Suppressor macrophage treated with lipopolysaccharide for 4 hours (primary cell): ENCODE measurements at regions not wholly inside any gene's neighbourhood (a gene's known extent, or its start where the extent isn't known, plus 50 kb on each side); places are given as distances from the start of the nearest gene placed in this dataset.

Experiments
- DNase-seq: peaks from one replicate; pipeline ENCODE4 v3.0.0-alpha.2; 2020

DNA sequence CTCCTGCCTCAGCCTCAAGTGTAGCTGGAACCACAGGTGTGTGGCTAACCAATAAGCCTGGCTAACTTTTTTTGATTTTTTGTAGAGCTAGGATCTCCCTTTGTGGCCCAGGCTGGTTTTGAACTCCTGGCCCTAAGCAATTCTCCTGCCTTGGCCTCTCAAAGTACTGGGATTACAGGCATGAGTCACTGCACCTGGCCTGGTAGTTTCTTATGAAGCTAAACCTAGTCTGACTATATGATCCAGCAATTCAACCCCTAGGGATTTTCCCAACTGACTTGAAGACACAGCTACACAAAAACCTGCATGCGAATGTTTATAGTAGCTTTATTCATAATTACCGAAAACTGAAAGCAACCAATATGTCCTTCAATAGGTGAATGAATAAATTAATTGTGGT is 176.2 kb upstream of the IRX3 start:
- DNase-seq: no peak

DNA sequence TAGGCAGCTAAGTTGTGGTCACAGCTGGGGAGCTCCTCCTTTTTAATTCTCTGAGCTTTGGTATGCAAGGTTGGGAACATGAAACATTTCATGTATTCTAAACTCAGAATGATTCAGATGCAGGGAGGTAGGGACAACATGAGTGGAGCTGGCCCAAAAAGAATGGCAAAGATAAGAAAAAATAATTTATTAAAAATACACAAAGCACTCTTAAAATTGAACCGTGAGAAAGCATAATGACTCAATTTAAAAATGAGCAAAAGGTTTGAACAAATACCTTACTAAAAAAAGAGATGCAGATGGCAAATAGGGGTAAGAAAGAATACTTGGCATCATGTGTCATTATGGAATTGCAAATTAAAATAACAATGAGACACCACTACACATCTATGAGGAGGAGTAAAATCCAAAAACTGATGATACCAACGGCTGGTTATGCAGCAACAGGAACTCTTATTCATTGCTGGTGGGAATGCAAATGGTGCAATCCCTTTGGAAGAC is 175.6 kb upstream of the IRX3 start:
- no peak for DNase-seq

DNA sequence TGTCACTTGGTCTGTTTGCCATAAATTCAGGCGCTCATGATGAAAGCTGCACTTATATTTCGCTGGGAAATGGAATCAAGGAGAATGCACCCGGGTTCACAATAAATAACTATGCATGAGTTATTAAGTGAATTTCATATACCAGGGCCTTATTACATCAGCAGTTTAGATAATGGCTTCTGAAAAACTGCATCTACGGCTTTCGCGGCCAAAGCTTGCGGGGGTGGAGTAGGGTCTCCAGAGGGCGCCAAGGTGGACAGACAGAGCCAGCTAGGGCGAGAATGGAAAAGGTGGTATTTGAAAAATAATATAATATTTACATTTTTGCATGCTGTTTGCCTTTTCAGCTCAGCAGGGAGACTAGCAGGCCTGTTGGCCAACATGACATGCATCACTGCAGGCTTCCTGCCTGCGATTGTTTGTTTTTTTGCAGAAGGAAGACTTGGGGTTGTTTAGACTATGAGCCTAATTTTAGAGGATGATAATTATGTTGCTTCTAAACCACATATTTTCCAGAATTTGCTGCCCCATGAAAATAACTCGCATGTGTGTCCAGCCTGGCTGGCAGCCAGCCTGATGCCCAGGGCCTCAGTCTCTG is 173.8 kb upstream of the IRX3 start:
- DNase-seq: no peak

DNA sequence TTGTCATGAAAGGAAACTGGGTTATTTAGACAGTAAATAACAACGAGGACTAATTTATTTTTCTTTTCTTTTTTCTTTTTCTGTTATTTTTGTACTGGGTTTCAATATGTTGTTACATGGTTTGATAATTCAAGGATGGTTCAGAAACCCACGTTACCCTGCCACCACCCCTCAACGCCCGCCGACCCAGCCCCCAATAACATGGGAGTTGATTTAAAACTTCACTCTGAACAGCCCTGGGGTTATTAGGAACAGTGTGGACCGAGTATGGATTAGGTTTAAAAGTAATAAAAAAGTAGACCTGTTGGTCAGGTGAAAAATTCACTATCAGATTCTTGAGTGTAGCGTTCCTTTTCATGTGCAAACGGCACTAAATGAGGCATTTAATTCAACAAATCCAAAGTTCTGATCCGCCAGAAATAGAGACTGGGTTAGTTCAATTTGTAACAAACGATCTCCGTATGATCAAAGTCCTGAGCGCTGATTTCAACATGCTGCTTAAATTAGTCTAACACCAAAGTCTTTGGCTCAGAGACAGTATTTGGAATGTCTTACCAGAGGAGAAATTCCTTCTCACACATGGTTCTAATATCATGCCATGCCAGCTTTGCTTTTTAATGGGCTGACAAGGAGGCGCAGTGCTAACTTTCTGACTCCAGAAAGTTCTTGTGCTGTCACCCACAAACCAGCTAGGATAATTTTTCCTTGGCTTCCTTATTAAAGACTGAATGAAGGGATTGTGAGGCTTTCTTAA is 173.1 kb upstream of the IRX3 start:
- no peak for DNase-seq

DNA sequence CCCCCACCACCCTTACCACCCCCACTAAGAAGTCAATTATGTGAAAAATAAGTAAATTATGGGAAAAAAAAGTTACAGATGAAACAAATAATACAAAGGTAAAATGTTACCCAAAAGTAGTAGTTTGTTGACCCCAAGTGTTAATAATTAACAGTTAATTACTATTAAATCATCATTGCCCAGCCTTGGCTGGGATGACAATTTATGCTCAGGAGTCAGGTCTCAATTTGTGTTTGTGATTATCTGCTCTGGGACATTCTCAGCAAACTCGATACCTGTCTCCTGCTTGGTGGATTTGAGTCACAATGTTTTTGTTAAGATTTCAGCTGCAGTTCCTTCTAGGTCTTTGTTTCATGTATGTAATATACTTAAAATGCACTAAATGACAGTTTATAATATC is 172.3 kb upstream of the IRX3 start:
- no peak for DNase-seq

DNA sequence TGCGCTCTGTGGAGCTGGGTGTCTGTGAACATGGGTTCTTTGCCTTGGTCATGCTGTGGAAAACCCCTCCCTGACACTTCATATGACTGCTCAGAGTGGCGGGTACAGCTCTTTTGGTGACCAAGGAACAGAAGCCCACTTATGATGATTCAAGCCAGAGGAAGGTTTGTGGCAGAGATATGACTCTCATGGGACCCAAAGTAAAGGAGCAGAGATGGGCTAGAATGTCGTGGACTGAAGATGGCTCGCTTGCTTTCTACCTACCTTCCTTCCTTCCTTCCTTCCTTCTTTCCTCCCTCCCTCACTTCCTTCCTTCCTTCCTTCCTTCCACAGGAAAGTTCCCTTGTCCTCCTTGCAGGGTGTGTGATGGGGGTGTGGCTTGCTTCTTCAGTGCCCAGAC is 169.7 kb upstream of the IRX3 start:
- DNase-seq: no peak

DNA sequence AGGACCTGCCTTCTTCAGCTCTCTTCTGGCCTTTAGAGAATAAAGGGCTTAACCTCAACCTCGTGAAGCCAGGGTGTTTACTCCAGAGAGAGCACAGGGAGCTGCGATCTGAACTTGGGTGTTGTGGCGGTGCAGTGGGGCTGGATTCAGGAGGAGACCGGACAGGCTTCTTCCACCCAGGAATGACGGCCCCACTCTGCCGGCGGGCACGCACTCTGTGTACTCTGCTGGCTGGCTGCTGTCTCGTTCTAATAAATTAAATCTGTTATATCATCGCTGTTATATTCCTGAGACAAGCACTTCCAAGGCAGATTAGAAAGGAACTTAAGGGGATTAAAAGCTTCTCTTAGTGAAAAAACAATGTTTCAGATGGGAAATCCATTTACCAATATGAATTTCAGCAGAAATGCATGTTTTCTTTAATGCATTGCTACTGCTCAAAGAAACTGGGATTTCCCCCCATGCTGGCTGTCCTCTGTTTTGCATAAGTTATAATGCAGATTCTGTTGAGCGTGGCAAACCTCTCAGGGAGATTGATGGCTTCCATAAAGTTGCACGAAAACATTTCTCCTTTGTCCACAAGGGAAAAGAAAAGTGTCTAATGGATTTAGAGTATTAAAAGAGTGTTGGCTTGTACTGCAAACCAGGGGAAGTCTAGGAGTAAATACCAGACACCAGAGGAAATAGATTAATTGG is 168.6 kb upstream of the IRX3 start:
- DNase-seq: no peak

DNA sequence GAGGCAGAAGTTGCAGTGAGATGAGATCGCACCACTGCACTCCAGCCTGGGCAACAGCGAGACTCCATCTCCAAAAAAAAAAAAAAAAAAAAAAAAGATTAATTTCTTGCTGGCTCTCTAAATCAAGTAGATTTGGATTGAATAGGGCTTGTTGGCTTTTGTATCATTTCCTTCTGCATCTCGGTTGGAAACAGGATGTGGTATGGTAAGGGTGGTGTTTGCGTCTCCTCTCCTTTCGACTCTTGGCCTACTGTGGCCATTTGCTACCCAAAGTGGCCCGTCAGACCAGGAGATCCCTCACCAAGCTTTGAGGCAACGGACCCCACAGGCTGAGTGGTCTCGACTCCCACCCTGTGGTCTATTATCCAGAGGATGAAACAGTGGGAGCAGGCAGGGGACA is 168.0 kb upstream of the IRX3 start:
- no peak for DNase-seq

DNA sequence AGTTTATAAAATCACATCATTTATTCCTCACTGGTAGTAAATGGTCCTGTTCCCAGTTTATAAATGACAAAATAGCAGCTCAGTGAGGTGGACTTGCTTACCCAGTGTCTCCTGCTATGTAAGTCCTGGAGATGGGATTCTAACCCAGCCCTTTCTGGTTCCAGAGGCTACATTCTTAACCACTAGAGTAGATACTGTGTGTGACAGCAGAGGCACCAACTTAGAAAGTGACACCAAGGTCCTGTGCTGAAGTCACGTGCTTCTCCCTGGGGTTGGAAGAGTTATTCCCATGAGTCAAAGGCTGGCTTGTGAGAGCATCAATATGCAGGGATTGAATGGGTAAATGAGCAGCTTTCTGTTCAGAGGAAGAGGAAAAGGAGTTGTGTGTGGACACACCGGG is 167.3 kb upstream of the IRX3 start:
- no peak for DNase-seq

DNA sequence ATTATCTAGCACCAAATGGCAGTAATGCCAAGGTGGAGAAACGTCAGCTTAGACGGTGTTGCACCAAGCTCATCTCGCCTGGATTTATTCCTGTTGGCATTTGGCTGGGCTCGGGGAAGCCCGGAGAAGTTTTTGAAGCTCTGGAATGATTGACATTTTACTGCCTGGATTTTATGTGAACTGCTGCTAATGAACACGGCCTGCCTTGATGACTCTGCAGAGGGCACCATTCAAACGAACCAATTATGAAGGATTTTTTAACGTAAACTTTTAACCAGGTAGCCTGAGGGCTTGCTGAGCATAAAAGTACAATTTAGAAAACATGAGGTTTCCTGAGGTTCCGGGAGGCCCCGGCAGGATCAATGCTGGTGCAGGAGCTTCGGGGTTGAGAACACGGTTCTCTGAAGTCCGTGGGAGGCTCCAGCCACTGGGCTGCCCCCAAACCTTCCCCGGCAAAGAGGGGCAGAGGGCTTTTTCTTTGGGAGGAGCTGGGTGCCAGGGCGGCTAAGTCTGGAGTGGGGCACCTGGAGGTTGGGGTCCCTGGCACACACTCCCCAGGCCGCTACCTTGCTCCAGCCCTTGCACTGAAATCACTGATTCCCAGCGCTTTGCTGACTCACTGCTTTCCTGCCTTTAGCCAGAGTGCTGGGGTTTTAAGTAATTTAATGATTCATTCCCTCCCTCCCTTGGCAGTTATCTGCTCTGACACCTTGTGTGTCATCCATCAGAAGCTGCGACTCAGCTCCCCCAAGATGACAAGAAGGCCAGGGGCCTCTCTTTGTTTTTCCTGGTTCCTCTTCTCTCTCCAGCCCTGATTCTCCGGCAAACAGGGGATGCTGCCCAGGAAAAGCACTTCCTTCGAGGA is 161.2 kb upstream of the IRX3 start:
- DNase-seq: no peak

DNA sequence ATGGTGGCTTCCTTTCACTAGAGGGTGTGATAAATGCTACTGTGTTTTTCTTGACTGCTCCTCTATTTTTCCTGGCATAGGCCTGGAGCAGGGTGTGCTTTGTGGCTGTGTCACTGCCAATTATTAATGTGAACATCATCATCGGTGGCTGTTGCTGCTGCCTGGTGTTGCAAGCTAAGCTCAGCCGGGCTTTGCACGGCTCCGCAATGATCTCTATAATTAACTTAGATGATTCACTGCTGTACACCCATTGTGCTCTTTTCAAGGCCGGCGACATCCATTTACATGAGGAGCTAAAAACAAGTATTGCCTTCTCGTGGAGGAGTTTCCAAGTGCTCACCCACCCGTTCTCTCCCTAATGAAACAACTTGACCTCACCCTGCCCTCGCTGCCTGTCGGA is 160.1 kb upstream of the IRX3 start:
- DNase-seq: no peak

DNA sequence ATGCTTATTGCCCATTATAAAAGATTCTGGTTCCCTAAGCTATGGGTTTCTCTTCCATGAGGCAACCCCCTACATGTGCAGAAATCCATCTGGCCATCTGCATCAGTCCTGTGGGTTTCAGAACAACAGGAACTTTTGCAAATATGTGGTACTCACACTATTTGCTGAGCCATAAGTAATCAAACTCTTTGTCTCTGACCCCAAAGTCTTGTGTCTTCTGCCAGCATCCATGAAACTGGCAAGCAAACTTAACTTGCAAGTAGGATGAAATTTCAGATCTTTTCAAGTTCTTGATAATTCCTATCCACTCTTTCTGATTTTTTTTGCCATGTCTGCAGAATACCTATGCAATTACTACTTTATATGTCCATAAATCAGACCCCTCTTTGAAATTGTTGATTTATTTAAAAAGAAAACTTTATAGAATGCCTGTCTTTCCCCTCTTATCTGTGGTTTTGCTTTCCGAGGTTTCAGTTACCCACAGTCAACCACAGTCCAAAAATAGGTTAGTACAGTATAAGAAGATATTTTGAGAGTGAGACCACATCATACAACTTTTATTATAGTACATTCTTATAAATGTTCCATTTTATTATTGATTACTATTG is 158.4 kb upstream of the IRX3 start:
- DNase-seq: no peak

DNA sequence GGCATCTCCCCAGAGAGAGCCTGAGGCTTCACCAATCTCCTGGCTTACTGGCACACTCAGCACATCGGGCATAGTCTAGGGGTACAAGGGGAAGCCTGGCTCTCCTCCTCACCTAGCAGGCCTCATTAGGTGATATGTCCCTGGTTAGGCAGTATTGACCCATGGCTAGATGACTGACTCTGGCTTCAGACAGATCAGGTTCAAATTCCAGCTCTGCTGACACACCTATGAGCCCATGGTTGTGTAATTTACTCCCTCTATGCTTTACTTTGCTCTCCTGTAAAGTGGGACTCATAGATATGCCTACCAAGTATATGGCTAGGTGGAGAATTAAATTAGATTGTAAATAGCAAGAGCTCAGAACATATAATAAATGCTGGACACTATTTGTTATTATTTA is 157.3 kb upstream of the IRX3 start:
- DNase-seq: no peak

DNA sequence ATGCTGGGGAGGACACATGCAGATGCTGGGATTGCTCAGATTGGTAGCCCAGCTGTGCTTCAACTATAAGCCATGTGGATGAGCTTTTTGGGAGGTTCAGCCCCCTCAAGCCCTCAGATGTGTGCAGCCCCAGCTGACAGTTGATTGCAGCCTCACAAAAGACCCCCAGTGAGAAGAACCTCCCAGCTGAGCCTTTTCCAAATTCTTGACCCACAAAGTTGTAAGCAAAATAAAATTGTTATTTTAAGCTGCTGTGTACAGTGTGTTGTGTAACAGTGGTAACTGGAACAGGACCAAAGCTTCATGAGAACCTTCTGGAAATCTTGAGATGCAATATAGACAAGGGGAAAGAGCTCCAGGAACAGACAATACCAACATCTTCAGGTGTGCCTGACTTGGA is 156.8 kb upstream of the IRX3 start:
- no peak for DNase-seq

DNA sequence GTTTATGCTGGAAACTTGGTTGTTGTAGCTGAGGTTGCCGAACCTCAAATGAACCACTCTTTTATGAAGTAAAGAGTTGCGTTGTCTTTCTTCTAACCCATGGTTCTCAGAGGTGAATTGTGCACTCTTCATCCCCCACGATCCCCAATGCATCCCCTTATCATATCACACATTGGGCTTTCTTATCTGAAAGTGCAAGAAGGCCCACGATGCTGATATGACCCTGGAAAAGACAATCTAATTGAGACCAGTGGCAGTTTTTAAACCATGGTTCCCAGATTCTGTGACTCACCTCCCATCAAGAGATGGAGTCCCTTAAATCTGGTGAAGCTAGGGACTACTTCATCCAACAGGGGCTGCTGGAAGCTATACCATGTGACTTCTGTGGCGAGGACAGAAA is 156.3 kb upstream of the IRX3 start:
- no peak for DNase-seq

DNA sequence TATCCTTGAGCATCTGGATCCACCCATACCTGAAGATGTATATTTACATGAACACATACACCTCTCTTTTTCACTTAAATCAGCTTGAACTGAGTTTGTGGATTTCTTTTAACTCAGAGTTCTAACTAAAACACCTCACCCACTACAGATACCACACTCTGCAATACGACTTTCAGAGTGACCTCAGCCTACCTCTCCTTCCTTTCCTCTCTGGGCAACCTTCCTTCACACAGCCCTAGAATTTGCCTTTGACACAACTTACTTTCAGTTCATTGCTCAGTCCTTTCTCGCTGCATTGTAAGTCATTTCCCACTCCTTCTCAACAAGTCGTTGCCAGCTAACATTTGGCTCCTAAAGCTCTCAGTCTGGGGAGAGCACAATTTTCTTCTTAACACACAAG is 151.9 kb upstream of the IRX3 start:
- DNase-seq: no peak

DNA sequence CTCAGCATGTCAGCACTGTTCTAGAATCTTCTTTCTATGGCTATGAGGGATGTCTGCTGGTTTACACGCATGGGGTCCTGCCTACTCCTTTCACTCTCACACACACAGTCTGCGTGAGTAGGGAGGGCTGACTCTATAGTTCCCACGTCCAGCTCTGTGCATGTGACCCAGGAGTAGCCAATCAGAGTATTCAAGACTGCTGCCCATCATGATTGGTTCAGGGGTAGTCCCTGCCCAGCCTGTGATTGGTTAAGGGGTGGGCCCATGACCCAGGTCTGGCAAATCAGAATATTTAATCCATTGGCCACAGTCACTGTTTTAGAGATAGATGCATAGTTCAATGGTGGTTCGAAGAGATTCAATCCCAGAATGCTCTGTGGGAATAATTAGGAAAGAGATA is 151.3 kb upstream of the IRX3 start:
- no peak for DNase-seq

DNA sequence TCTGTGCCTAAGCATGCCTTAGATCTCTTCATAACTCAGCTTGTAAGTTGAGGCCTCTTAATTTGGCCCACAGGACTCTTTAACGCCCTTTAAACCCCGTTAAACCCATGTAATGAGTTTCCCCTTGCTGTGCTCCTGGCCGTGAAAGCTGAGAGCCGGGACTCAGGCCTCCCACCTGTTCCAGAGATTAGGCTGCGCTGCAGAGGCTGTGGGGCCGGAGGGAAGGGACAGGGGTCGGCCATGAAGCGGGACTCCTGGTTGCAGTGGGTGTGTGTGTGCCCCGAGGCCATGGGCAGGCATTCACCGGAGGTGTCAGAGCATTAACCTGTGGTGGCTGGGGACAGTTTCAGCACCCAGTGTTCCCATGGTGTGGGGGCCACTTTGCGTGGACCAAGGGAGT is 150.8 kb upstream of the IRX3 start:
- DNase-seq: no peak

DNA sequence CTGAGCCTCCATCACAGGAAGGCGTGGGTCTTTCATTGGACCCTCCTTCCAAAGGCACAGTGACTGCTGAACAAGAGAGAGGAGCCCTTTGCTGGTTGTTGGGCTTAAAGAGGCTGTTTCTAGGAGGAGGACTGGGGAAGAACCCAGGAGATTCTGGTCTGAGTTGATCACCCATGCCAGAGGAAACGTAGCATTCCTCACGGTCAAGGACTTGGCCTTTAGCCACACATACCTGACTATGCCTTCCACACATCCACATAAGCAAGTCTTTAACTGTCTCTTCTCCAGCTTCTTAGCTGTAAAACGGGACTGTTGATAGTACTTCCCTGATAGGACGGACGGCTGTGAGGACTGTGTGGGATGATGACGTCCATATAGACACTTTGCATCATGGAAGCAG is 149.8 kb upstream of the IRX3 start:
- no peak for DNase-seq

DNA sequence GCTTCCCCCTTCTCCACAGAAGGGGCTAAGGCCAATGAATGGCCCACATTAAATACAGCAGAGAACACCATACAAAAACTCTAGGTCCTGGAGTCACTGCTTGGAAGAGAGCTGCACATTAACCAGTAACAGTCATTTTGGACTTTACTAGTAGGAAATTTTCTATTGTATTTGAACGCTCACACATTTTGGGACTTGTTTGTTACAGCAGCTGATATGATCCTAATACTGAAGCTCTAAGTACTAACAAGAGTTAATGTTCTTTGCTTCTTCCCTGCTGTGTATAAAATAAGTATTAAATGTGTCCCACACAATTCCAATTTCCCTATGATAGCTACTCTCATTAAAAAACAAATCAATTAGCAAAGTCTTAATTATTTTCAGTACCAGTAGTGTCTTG is 148.3 kb upstream of the IRX3 start:
- no peak for DNase-seq

DNA sequence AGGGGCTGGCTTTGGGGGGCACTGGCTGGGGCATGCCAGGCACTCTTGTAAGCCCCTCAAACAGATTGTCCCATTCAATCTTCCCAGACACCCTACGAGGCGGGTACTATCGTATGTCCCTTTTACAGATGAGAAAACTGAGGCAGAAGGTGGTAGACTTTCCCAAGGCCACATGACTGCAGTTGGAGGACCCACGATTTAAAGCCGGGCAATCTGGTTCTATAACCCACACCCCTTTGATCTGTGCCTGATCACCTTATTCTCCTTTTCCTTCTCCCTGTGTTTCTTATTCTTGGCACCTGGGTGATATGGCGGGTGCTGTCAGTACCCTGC is 146.3 kb upstream of the IRX3 start:
- DNase-seq: no peak

DNA sequence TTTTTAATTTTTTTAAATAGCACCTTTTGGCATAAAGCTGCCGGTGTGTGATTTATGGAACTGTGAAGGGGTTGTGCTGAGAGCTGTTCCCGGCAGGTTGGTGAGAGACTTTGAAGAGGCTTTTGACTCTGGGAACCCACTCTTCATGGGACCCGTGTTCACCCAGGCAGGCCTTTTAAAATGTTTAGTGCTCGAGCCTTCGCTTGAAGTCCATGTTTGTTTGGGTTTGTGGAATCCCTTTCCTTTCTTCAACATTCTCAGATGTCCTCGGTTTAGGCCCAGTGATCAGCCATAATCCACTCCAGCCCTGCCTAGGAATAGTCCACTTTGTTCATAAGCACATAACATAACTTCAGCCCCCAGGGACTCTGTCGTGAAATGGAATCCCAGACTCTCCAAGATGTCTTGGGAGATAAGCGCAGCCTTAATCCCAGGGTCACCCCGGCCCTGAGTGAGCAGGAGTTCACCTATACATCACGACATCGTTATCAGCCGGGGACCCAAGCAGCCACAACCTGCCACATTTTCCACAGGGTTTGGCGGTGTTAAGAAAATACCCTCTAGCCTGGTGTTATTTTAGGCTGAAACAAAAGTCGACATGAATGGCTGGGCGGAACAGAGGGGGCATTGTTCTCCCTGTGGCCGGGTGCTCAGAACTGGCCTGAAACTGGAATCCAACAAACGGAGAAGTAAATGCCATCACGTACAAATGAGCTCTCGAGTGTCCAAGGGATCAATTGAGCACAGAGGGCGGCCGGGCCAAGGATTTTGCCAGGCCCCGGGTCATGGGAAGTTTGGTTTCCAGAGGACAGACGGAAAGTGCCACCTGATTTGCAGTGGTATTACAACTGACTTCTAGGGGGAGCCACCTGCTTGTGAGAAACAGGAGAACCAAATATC is 145.7 kb upstream of the IRX3 start:
- DNase-seq: no peak
